ENCODE measurements at regions not wholly inside any gene's neighbourhood (a gene's known extent, or its start where the extent isn't known, plus 50 kb on each side); places are given as distances from the start of the nearest gene placed in this dataset.
"Not testable (repeated sequence)": the region's sequence is repeated elsewhere in the genome, so short reads cannot be mapped to it uniquely, and the experiment has no call there.

DNA sequence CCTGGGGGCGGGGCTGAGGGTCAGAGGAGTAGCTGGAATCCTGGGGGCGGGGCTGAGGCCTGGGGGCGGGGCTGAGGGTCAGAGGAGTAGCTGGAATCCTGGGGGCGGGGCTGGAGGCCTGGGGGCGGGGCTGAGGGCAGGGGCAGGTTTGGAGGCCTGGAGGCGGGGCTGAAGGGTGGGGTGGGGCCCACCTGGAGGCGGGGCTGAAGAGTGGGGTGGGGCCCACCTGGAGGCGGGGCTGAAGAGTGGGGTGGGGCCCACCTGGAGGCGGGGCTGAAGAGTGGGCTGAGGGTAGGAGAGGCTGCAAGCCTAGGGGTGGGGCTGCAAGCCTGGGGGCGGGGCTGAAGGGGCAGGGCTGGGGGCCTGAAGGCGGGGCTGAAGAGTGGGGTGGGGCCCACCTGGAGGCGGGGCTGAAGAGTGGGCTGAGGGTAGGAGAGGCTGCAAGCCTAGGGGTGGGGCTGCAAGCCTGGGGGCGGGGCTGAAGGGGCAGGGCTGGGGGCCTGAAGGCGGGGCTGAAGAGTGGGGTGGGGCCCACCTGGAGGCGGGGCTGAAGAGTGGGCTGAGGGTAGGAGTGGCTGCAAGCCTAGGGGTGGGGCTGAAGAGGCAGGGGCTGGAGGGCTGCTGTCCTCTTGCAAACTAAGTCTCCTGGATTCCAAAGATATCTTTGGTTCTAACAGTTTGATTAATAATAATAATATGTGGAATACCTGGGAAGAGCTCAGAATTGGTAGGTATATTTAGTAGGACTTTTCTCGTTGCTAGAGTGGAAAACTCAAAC is 1329.7 kb downstream of the BRD1 start:
- not testable (repeated sequence) for DNase-seq

DNA sequence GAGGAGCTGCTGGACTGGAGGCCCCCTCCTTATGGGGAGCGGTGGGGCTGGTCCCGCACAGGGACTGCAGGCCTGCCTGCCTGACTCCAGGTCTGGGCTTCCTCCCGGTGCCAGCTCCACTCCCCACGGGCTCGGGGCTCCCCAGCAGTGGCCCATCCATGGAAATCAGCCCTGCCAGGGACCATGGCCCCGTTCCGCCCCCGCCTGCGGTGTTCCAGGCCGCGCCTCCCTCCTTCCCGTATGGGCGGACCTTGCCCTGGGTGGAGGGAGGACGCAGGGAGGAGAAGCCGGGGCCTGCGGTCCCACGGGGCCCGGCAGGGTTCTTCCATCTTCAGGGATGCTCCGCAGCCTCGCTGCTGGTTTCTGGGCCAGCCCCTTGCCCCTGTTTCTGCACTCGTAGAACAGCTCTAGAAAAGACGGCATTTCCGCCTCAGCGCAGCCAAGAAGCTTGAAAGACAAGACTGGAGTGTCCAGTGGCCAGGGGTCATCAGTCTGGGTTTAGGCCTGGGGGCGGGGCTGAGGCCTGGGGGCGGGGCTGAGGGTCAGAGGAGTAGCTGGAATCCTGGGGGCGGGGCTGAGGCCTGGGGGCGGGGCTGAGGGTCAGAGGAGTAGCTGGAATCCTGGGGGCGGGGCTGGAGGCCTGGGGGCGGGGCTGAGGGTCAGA is 1330.6 kb downstream of the BRD1 start:
- no peak for DNase-seq

- no peak for DNase-seq
These were observed 1331.3 kb downstream of the BRD1 start for GRCh38 chr22:48496226-48496845.

GRCh38 chr22:48495751-48496080 is 1332.0 kb downstream of the BRD1 start:
- no peak for DNase-seq

- DNase-seq, result no peak
These were observed 1332.5 kb downstream of the BRD1 start for GRCh38 chr22:48494968-48495750.

DNA sequence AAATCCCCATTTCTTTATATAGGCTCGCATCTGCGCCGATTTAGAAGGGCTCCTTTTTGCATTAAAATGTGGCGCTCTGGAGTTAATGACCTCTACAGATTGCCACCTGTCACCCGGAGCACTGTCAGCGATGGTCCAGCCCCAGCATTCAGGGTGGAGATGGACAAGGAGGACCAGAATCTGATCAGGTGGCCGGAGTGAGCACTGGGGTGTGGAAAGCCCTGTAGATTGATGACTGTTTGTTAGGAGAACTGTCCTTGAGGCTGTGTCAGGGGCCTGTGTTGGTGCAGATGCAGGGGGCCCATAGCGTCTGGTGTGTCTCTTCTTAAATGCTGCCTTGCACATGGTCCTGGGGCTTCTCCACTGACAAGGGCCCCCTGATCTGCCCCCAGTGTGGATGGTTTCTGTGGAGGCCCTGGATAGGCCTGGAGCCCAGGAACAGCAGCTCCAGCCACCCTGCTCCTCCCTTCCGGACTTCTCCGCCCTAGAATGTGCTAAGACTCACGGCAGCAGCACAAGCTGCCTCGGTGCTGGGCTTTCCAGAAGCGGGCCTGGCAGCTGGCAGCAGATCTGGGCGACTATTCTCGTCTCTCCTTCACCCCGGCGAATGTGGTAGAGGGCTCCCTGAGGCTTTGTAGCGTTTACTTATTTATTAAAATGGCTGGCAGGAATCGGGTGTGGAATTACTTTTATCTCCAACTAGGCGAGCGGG is 1333.3 kb downstream of the BRD1 start:
- no peak for DNase-seq

DNA sequence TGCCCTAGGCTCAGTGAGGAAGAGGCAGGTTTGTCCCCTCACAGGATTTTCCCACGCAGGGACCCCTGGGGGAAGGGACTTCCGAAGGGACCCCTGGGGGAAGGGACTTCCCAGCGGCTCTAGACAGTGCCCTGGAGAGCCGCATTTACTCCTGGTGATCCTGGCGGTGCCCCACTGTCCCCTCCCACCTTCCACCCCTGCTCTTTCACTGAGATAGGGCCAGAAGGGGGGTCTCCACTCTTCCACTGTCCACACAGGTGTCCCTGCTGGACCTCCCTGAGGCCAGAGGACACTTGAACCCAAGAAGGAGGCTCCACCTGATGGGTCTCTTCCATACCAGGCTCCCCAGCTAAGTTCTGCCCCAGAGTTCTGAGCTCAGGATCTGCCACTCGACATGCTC is 1333.9 kb downstream of the BRD1 start:
- DNase-seq, result no peak

GRCh38 chr22:48492366-48493320 is 1335.0 kb downstream of the BRD1 start:
- peak; percentile 58 to 75 for DNase-seq

DNA sequence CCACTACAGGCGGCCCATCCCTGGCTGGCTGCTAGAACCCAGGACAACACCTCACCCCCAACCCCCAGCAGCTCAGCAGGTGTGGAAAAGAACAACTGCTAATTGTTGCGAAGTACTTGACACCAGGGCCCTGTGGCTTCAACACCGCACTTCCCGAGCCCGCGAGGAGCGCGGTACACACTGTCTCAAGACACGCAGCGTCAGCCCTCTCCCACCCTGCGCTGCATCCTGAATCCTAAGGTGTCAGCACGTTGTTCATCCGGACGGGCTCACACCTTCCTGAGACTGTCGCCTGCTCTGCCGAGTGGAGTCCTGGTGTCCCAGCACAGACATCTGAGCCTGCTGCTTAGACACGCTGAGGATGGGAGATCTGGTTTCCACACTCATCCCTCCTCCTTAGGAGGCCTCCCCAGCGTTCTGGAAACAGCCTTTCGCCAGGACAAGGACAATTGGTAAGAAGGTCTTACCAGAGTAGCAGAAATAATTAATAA is 1336.2 kb downstream of the BRD1 start:
- no peak for DNase-seq

DNA sequence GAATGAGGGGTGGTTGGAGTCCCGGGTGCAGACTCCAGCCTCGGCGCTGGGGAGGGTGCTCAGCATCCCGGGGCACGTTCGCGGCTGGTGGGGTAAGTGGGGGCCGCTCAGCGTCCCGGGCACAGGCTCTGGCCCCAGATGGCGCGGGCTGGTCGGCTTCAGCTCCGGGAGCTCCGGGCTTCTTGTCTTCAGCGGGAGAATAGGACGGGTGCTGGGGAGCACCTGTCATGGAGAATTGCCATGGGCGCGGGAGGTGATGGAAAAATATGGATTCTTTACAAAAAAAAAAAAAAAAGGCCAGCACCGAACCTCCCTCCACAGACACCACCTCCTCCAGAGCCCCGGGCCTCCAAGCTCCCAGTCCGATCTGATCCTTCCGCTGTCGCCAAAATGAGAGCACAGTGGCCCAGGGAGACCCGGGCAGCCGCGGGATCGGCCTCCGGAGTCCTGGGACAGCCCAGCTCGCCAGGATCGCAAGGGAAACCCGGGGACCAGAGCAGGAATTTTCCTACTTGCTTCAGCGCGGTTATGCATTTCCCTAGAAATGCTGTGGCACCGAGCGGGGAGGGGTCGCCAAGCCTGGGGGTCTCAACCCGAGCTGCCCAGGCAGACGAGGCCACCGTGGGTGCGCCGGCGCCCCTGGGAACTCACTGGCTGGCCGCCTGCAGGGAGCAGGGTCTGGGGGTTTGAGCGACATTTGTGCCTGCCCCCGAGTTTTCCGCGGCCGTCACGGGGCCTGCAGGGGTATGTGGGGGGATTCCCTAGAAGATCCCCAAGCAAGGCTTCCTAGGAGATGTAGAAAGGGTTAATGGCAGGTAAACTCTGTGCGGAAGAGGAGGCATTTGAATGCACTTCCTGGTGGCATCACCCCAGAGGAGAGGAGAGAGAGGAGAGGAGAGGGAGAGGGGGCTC is 1336.9 kb downstream of the BRD1 start:
- DNase-seq, result no peak

GRCh38 chr22:48489551-48490499 is 1337.8 kb downstream of the BRD1 start:
- DNase-seq, result no peak

DNA sequence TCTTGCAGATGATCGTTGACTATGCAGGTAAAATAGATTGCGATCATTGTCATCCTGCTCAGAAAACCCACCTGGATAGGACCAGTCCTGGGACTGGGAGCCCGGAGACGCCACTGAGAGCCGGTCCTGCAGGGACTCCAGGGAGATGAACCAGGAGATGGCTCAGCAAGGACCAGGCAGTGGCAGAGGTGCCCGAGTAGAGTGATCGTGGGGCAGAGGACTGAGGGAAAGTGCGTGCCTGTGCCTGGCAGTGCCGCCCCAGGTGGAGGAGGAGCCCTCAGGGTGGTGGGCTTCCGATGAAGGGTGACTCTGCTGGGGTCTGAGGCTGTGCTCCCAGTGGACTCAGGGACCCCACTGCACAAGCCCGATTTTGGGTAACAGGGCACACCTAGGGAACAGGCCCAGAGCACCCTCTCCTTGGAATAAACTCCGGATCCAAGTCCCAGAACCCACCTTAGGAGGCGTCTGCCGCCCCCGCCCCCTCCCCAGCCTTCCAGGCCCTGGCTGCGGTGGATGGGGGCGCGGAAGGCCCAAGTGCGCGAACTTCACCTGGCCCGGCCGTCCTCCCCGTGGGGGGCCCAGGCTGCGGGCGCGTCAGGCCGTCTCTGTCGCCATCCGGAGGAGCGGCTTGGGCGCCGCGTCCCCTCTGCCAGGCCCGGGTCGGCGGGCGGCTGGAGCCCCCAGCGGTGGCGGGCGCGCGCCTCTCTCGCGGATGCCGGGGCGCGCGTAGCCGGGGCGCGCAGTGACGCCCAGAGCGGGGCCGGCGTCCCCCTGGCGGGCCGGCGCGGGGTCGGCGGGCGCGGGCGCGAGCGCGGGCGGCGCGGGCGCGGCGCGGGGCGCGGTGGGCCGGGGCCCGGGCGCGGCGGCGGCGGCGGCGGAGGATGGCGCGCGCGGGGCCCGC is 1338.8 kb downstream of the BRD1 start:
- DNase-seq, result no peak

DNA sequence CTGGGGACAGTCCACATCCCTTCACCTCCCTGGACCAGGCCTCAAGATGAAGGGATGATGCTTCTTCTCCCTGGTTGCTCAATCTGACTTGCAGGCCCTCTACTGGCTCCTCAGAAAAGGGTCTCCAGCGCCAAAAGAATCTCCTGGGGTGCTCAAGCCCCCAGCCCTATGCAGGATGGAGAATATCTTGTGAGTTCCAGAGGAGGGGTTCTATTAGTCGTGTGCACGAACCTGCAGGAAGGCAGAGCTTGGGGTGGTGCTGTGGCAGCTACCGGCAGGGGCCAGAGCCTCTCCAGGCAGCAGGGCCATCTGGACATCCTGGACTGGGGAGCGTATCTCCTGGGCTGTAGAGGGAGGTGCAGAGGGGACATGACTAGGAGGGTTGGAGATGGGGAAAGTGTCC is 1339.5 kb downstream of the BRD1 start:
- DNase-seq, result no peak

GRCh38 chr22:48486558-48486957 is 1341.1 kb downstream of the BRD1 start:
- DNase-seq, result no peak

DNA sequence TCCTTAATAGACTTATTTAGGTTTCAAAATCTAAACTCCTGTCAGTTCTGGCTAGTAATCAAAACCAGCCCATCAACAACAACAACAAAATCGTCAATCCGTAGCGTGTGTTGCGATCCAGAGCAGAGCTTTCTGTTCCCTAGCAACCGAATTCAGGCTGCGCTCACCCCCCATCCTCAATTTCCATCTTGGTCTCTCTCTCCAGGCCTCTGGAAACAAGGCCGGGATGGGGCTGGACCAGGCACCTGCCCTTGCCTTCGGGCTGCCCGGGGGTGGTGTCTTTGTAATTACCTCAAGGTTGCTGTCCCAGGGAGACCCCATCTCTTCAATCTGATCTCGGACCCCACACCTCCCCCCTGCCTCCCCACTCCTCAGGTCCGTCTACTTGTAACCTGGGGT is 1341.5 kb downstream of the BRD1 start:
- DNase-seq, result no peak

- DNase-seq, result no peak
These were observed 1342.2 kb downstream of the BRD1 start for GRCh38 chr22:48485149-48486133.
